Adrenal gland (tissue), 5 donors: ENCODE measurements at regions not wholly inside any gene's neighbourhood (a gene's known extent, or its start where the extent isn't known, plus 50 kb on each side); places are given as distances from the start of the nearest gene placed in this dataset.

ENCODE experiments used
- POLR2A ChIP-seq, 2 donors: fragments of 450-650 bp; IDR thresholded peaks; one replicate each; pipeline ENCODE4 v1.6.1; 2017; ENCODE audit warnings: antibody characterized with exemption in 2 of 2, mild to moderate bottlenecking in 2 of 2, moderate library complexity in 1 of 2
- TF ChIP-seq, protein P1 (sequence below), 6 experiments: fragments of 450-650 bp in 4 of 6; fragments of 200-600 bp in 2 of 6; sonication (generic) in 1 of 6; IDR thresholded peaks; 1 replicate in 5 of 6; 2 replicates in 1 of 6; pipeline versions ENCODE4 v1.5.1 to v1.8.0; 2016 to 2021; ENCODE audit warnings: antibody characterized with exemption in 6 of 6, mild to moderate bottlenecking in 2 of 6, moderate library complexity in 1 of 6
- donor health status: DM: no; HTN: no; CAD: no.

DNA sequence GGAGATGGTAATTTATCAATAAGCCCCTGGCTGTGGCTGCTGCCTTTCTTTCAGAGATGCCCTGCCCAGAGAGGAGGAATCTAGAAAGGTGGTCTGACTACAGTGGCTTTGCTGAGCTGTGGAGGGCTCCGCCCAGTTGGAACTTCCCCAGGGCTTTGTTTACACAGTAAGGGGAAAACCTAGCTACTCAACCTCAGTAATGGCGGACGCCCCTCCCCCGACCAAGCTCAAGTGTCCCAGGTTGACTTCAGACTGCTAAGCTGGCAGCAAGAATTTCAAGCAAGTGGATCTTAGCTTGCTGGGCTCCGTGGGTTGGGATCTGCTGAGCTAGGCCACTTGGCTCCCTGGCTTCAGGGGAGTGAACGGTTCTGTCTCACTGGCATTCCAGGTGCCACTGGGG is 865.4 kb upstream of the ACO1 start:
- TF ChIP-seq, protein P1, sequence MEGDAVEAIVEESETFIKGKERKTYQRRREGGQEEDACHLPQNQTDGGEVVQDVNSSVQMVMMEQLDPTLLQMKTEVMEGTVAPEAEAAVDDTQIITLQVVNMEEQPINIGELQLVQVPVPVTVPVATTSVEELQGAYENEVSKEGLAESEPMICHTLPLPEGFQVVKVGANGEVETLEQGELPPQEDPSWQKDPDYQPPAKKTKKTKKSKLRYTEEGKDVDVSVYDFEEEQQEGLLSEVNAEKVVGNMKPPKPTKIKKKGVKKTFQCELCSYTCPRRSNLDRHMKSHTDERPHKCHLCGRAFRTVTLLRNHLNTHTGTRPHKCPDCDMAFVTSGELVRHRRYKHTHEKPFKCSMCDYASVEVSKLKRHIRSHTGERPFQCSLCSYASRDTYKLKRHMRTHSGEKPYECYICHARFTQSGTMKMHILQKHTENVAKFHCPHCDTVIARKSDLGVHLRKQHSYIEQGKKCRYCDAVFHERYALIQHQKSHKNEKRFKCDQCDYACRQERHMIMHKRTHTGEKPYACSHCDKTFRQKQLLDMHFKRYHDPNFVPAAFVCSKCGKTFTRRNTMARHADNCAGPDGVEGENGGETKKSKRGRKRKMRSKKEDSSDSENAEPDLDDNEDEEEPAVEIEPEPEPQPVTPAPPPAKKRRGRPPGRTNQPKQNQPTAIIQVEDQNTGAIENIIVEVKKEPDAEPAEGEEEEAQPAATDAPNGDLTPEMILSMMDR (IDR thresholded peaks at IDR 0.05): no peak
- TF ChIP-seq POLR2A (IDR thresholded peaks at IDR 0.05): no peak
